Colonic mucosa (tissue), 4 donors: ENCODE measurements at regions not wholly inside any gene's neighbourhood (a gene's known extent, or its start where the extent isn't known, plus 50 kb on each side); places are given as distances from the start of the nearest gene placed in this dataset.
"Not testable (repeated sequence)": the region's sequence is repeated elsewhere in the genome, so short reads cannot be mapped to it uniquely, and the experiment has no call there.

Experiments used
- DNase-seq: peaks from one replicate; pipeline ENCODE4 v3.0.0-alpha.2; 2020
- H3K27ac ChIP-seq: fragments of 200-600 bp; one replicate; pipeline ENCODE4 v1.8.0; 2021
- H3K27me3 ChIP-seq: fragments of 200-600 bp; one replicate; pipeline ENCODE4 v1.8.0; 2021
- H3K36me3 ChIP-seq: fragments of 200-600 bp; one replicate; pipeline ENCODE4 v1.8.0; 2021
- H3K4me1 ChIP-seq: fragments of 200-600 bp; one replicate; pipeline ENCODE4 v1.8.0; 2021; ENCODE audit warnings: mild to moderate bottlenecking
- H3K4me3 ChIP-seq: fragments of 200-600 bp; one replicate; pipeline ENCODE4 v1.8.0; 2021
- H3K9ac ChIP-seq, 2 donors: one replicate each; pipeline ENCODE4 v1.7.0; 2013; ENCODE audit warnings: control low read depth in 2 of 2, low read depth in 2 of 2, low read length in 2 of 2
- H3K9me3 ChIP-seq: fragments of 200-600 bp; one replicate; pipeline ENCODE4 v1.8.0; 2021
- CTCF ChIP-seq: fragments of 200-600 bp; IDR thresholded peaks from one replicate; pipeline ENCODE4 v1.8.0; 2022; ENCODE audit warnings: antibody characterized with exemption, mild to moderate bottlenecking
- intact Hi-C: fragments of 100-400 bp; cut with DNase I; formaldehyde crosslinking; loops from one replicate; pipeline ENCODE4 v1.14.1; 2022
- donor health status: healthy.
- donor health status: DM: no; HTN: no; CAD: no.
- donor health status: DM: no; HTN: no; CAD: no.

- Histone ChIP-seq H3K36me3 (no peaks in the 10 kb centered on the region), H3K4me3 (no peak overlapping the region), H3K9ac (no peak overlapping the region), H3K9me3 (no peaks in the 10 kb centered on the region), H3K27me3 (no peaks in the 10 kb centered on the region), H3K4me1 (no peaks in the 10 kb centered on the region), H3K27ac (no peak overlapping the region)
- intact Hi-C loops: no loop called here
- no peak for TF ChIP-seq CTCF
- no peak for DNase-seq
Observed at GRCh38 chr12:131430158-131430742, 280.6 kb upstream of the SFSWAP start.

GRCh38 chr12:131431126-131431655 lies 279.7 kb upstream of the SFSWAP start:
- H3K36me3 ChIP-seq, intact Hi-C loops, H3K4me3 ChIP-seq, H3K4me1 ChIP-seq, H3K9me3 ChIP-seq, DNase-seq, H3K27ac ChIP-seq, H3K27me3 ChIP-seq, H3K9ac ChIP-seq: not testable (repeated sequence)

GRCh38 chr12:131432532-131433260 lies 278.2 kb upstream of the SFSWAP start:
- Histone ChIP-seq H3K4me1 (no peaks in the 10 kb centered on the region), H3K36me3 (no peaks in the 10 kb centered on the region), H3K9ac (no peak overlapping the region), H3K9me3 (no peaks in the 10 kb centered on the region), H3K27ac (no peak overlapping the region), H3K27me3 (no peaks in the 10 kb centered on the region), H3K4me3 (no peak overlapping the region)
- no peak for TF ChIP-seq CTCF
- DNase-seq: no peak
- intact Hi-C loops: no loop called here

- intact Hi-C loops: no loop called here
- Histone ChIP-seq H3K9ac (no peak overlapping the region), H3K4me1 (no peaks in the 10 kb centered on the region), H3K36me3 (no peaks in the 10 kb centered on the region), H3K9me3 (no peaks in the 10 kb centered on the region), H3K27me3 (no peaks in the 10 kb centered on the region), H3K27ac (no peak overlapping the region), H3K4me3 (no peak overlapping the region)
- TF ChIP-seq CTCF: no peak
- DNase-seq: no peak
Observed at GRCh38 chr12:131434208-131435125, 276.4 kb upstream of the SFSWAP start.

GRCh38 chr12:131436922-131437705 lies 273.8 kb upstream of the SFSWAP start:
- intact Hi-C loops: no loop called here
- Histone ChIP-seq H3K9me3 (no peaks in the 10 kb centered on the region), H3K4me3 (no peak overlapping the region), H3K36me3 (no peaks in the 10 kb centered on the region), H3K4me1 (no peaks in the 10 kb centered on the region), H3K9ac (no peak overlapping the region), H3K27me3 (no peaks in the 10 kb centered on the region), H3K27ac (no peak overlapping the region)
- TF ChIP-seq CTCF: no peak
- no peak for DNase-seq
